Neutrophil (primary cell): ENCODE measurements at regions not wholly inside any gene's neighbourhood (a gene's known extent, or its start where the extent isn't known, plus 50 kb on each side); places are given as distances from the start of the nearest gene placed in this dataset.

Experiments
- H3K27ac ChIP-seq: fragments of 200-600 bp; sonication (generic); 2 replicates; pipeline ENCODE4 v1.5.1; 2016; ENCODE audit warnings: mild to moderate bottlenecking, moderate library complexity
- H3K27me3 ChIP-seq: fragments of 200-600 bp; sonication (generic); 2 replicates; pipeline ENCODE4 v1.6.0; 2016; ENCODE audit warnings: mild to moderate bottlenecking
- H3K36me3 ChIP-seq: fragments of 200-600 bp; sonication (generic); 2 replicates; pipeline ENCODE4 v1.5.1; 2017
- H3K4me1 ChIP-seq, 2 experiments: fragments of 200-600 bp in 1 of 2; sonication (generic) in 1 of 2; 1 replicate in 1 of 2; 2 replicates in 1 of 2; pipeline versions ENCODE4 v1.5.1 to v1.6.1; 2013 to 2016; ENCODE audit warnings: low read depth in 1 of 2, low read length in 1 of 2, mild to moderate bottlenecking in 1 of 2, moderate library complexity in 1 of 2; ENCODE audit not compliant: control insufficient read depth in 1 of 2, insufficient read depth in 1 of 2
- H3K4me3 ChIP-seq, 2 experiments: fragments of 200-600 bp in 1 of 2; sonication (generic) in 1 of 2; 1 replicate in 1 of 2; 2 replicates in 1 of 2; pipeline ENCODE4 v1.5.1; 2013 to 2016; ENCODE audit warnings: low read depth in 1 of 2, low read length in 1 of 2, mild to moderate bottlenecking in 1 of 2, moderate library complexity in 1 of 2
- H3K9me3 ChIP-seq: fragments of 200-600 bp; sonication (generic); 2 replicates; pipeline ENCODE4 v1.5.1; 2016
- TF ChIP-seq, protein P1 (sequence below): fragments of 200-600 bp; sonication (generic); IDR thresholded peaks from 2 replicates; pipeline ENCODE4 v1.5.1; 2016; ENCODE audit warnings: antibody characterized with exemption

- Histone ChIP-seq H3K36me3 (no peaks in the 10 kb centered on the region), H3K27me3 (peaks cover 20% of the 10 kb centered on the region), H3K27ac (no peak overlapping the region), H3K9me3 (no peaks in the 10 kb centered on the region), H3K4me3 (no peak overlapping the region), H3K4me1 (no peaks in the 10 kb centered on the region)
- TF ChIP-seq, protein P1, sequence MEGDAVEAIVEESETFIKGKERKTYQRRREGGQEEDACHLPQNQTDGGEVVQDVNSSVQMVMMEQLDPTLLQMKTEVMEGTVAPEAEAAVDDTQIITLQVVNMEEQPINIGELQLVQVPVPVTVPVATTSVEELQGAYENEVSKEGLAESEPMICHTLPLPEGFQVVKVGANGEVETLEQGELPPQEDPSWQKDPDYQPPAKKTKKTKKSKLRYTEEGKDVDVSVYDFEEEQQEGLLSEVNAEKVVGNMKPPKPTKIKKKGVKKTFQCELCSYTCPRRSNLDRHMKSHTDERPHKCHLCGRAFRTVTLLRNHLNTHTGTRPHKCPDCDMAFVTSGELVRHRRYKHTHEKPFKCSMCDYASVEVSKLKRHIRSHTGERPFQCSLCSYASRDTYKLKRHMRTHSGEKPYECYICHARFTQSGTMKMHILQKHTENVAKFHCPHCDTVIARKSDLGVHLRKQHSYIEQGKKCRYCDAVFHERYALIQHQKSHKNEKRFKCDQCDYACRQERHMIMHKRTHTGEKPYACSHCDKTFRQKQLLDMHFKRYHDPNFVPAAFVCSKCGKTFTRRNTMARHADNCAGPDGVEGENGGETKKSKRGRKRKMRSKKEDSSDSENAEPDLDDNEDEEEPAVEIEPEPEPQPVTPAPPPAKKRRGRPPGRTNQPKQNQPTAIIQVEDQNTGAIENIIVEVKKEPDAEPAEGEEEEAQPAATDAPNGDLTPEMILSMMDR: no peak
Measured at GRCh38 chr1:36559061-36559460, 76.3 kb upstream of the CSF3R start.

GRCh38 chr1:36557041-36558000 lies 74.6 kb upstream of the CSF3R start:
- Histone ChIP-seq H3K27ac (no peak overlapping the region), H3K27me3 (peaks cover 37% of the 10 kb centered on the region), H3K9me3 (no peaks in the 10 kb centered on the region), H3K4me1 (no peaks in the 10 kb centered on the region), H3K4me3 (no peak overlapping the region), H3K36me3 (no peaks in the 10 kb centered on the region)
- TF ChIP-seq, protein P1: no peak

DNA sequence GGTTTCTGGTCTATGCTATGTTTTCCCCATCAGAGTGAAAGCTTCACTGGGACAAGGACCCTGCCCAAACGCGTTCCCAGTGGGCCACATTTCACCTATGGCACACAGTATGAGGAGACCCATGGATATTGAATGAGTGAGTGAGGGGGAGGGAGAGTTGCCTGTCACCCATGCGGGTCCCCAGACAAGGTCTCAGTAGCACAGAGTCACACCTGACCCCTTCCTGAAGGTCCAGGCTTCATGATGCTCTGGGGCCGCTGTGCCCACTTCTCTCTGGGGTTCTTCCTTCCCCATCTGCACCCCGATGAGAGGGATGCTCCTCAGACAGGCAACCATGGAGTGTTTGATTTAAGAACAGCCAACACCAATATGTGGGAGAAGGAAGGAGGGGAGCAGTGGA lies 72.3 kb upstream of the CSF3R start:
- Histone ChIP-seq H3K4me1 (no peaks in the 10 kb centered on the region), H3K36me3 (no peaks in the 10 kb centered on the region), H3K27me3 (peaks cover 60% of the 10 kb centered on the region), H3K9me3 (no peaks in the 10 kb centered on the region), H3K4me3 (no peak overlapping the region), H3K27ac (no peak overlapping the region)
- TF ChIP-seq, protein P1: no peak

GRCh38 chr1:36554323-36554628 lies 71.6 kb upstream of the CSF3R start:
- Histone ChIP-seq H3K4me1 (no peaks in the 10 kb centered on the region), H3K27me3 (peaks cover 64% of the 10 kb centered on the region), H3K27ac (no peak overlapping the region), H3K9me3 (no peaks in the 10 kb centered on the region), H3K36me3 (no peaks in the 10 kb centered on the region), H3K4me3 (no peak overlapping the region)
- TF ChIP-seq, protein P1: no peak

DNA sequence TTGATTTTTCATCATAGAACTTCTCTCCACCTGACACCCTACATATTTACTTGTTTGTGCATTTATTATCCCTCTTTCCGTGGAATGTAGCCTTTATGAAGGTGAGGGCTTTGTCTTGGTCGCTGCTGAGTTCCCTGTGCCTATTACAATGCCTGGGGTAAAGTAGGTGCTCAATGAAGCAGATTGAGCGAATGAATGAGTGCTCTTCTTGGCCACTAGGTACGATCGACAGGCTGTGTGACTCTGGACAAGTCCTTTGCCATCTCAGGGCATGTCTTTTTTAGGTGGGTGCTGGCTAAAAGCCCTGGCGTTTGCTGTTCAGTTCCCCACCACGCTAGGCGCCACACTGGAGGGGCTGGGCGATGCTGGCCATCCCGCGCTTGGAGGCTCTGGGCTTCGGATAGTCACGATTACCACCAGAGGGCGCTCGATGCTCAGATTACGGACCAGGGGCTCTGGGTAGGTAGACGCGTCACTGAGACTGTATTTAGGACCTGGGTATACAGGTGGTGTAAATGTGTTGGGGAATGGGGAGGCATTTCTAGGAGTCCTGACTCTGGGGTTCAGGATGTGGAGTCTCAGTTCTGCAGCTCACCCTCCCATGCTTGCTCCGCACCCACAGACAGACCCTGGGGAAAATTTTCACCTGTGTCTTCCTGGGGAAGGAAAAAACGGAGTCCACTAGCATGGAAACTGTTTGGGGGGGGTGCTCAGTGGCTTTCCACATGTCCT lies 71.0 kb upstream of the CSF3R start:
- H3K4me3 ChIP-seq: no peak overlapping the region
- no peaks in the 10 kb centered on the region for H3K9me3 ChIP-seq
- H3K4me1 ChIP-seq: no peaks in the 10 kb centered on the region
- no peak overlapping the region for H3K27ac ChIP-seq
- TF ChIP-seq, protein P1: peak; percentile 73
- no peaks in the 10 kb centered on the region for H3K36me3 ChIP-seq
- H3K27me3 ChIP-seq: peaks cover 68% of the 10 kb centered on the region
